ENCODE measurements at regions not wholly inside any gene's neighbourhood (a gene's known extent, or its start where the extent isn't known, plus 50 kb on each side); places are given as distances from the start of the nearest gene placed in this dataset.

DNA sequence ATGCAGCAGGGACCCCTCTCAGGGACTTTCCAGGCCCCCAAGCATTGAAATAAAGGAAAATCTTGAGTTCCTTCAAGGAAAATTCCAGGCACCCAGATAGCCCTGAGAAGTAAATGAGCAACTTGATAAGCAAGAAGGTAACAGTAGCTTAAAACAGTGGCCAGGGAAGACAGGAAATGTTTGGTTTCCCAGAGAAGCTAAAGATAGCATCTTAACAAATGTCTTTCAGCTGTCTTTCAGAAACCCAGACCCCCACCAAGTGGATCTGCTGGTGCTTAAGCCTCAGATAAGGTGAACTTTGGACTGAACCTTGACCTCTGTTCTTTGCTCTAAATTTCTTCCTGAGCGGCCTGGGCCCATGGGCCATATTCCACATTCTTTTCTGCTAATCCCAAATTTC lies 117.8 kb upstream of the CST7 start:
- intact Hi-C loops (cut with DNase I; ENCODE audit: low total_unique reads) = no loop called here
- Histone ChIP-seq H3K27me3 (no peaks in the 10 kb centered on the region), H3K36me3 (no peaks in the 10 kb centered on the region), H3K4me1 (no peaks in the 10 kb centered on the region), H3K9me3 (no peaks in the 10 kb centered on the region), H3K27ac (no peak overlapping the region), H3K4me3 (no peak overlapping the region)
- no peak for DNase-seq
- TF ChIP-seq, protein P1, sequence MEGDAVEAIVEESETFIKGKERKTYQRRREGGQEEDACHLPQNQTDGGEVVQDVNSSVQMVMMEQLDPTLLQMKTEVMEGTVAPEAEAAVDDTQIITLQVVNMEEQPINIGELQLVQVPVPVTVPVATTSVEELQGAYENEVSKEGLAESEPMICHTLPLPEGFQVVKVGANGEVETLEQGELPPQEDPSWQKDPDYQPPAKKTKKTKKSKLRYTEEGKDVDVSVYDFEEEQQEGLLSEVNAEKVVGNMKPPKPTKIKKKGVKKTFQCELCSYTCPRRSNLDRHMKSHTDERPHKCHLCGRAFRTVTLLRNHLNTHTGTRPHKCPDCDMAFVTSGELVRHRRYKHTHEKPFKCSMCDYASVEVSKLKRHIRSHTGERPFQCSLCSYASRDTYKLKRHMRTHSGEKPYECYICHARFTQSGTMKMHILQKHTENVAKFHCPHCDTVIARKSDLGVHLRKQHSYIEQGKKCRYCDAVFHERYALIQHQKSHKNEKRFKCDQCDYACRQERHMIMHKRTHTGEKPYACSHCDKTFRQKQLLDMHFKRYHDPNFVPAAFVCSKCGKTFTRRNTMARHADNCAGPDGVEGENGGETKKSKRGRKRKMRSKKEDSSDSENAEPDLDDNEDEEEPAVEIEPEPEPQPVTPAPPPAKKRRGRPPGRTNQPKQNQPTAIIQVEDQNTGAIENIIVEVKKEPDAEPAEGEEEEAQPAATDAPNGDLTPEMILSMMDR (IDR thresholded peaks at IDR 0.05) = no peak

DNA sequence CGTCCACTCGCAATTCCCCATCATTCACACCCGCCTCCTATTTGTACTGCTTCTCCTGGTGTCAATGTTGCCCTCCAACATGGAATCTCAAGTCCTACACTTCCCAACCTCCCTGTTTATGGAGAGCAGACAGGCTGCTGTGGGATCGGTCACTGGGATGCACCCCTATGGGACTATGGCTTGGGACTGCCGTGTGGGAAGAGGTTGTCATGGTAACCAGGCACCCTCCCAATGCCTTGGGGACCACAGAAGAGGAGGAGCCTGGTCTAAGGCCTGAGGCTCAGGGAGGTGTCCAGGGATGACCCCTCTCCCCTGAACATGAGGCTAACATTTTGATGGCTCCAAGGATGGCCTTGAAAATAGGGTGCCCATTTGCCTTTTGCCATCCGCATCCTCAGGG lies 116.6 kb upstream of the CST7 start:
- H3K27ac ChIP-seq = no peak overlapping the region
- H3K9me3 ChIP-seq = no peaks in the 10 kb centered on the region
- no peaks in the 10 kb centered on the region for H3K4me1 ChIP-seq
- no peak overlapping the region for H3K4me3 ChIP-seq
- TF ChIP-seq, protein P1 (IDR thresholded peaks at IDR 0.05) = no peak
- intact Hi-C loops (cut with DNase I; ENCODE audit: low total_unique reads) = no loop called here
- no peaks in the 10 kb centered on the region for H3K27me3 ChIP-seq
- no peaks in the 10 kb centered on the region for H3K36me3 ChIP-seq
- no peak for DNase-seq

DNA sequence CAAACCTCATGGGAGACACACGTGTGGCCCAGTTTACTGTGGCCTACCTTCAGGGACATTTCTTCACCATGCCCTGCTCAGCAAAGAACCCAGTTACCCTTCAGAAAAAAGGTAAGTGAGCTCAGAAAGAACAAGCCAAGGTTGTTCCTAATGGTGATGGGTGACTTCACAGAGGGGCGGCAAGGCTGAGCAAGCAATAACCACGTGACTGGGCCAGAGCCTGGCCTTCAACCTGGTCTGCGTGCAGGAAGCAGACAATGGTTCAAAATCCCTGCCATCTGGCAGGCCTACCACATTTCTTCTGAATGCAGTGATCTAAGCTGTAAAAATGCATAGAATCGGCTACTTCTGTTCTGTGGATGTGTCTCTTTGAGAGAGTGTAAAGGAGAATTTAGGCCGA lies 115.5 kb upstream of the CST7 start:
- intact Hi-C loops (cut with DNase I; ENCODE audit: low total_unique reads) = no loop called here
- Histone ChIP-seq H3K4me1 (no peaks in the 10 kb centered on the region), H3K27ac (no peak overlapping the region), H3K4me3 (no peak overlapping the region), H3K9me3 (no peaks in the 10 kb centered on the region), H3K36me3 (no peaks in the 10 kb centered on the region), H3K27me3 (no peaks in the 10 kb centered on the region)
- DNase-seq = no peak
- TF ChIP-seq, protein P1 (IDR thresholded peaks at IDR 0.05) = no peak

DNA sequence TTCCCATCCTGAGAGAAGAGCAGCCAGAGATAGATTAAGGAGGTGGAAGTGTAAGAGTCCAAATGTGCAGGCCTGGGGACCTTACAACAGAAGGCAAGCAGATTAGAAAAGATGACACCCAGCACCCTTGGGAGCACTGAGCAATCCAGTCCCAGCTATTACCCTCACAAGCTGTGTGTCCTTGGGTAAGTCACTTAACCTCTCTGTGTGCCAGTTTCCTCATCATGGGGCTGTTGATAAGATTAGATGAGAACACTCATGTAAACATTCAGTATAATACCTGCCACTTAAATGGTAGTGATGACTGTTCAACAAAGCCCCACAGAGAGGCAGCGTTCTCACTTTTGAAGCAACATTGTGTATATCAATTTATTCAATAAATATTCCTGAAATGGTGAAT lies 114.8 kb upstream of the CST7 start:
- intact Hi-C loops (cut with DNase I; ENCODE audit: low total_unique reads) = no loop called here
- TF ChIP-seq, protein P1 (IDR thresholded peaks at IDR 0.05) = no peak
- Histone ChIP-seq H3K4me3 (no peak overlapping the region), H3K36me3 (no peaks in the 10 kb centered on the region), H3K4me1 (no peaks in the 10 kb centered on the region), H3K9me3 (no peaks in the 10 kb centered on the region), H3K27ac (no peak overlapping the region), H3K27me3 (no peaks in the 10 kb centered on the region)
- no peak for DNase-seq

DNA sequence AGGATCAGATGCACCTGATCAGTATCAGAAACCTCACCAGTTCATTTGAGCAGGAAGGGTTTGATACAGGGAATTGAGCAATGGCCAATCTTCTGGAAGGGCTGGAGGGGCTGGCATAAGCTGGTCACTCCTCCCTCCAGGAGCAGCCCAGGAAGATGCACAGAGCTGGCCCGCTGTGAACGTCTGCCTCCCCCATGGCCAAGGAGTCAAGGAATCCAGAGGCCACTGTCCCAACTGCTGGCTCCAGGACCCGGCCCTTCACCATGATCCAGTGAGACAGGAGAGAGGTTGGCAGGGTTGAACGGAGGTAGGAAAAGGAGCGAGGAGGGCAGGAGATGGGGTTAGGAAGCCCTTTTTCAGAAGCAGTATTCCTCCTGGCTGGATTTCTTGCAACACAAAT lies 113.9 kb upstream of the CST7 start:
- intact Hi-C loops (cut with DNase I; ENCODE audit: low total_unique reads) = no loop called here
- Histone ChIP-seq H3K4me3 (no peak overlapping the region), H3K27me3 (no peaks in the 10 kb centered on the region), H3K9me3 (no peaks in the 10 kb centered on the region), H3K27ac (no peak overlapping the region), H3K36me3 (no peaks in the 10 kb centered on the region), H3K4me1 (no peaks in the 10 kb centered on the region)
- no peak for DNase-seq
- TF ChIP-seq, protein P1 (IDR thresholded peaks at IDR 0.05) = no peak

DNA sequence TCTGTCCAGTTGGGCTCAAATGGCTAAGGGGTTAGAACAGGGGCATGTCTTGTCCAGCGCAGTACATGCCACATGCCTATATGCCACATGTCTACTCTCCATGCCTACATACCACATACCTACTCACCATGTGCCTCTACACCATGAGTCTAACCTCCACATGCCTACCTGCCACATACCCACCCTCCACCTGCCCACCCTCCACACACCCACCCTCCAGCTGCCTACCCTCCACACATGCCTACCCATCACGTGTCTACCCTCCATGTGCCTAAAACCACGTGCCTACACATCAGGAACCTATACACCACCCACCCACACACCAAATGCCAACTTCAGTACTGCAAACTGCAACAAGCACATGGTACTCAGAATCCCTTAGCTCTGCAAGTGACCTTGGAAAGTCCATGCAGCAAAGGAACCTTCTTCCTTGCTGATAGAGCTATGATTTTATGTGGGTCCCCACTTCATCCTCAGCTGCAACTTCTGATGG lies 113.0 kb upstream of the CST7 start:
- DNase-seq = no peak

More for the DNA sequence above, 113.0 kb upstream of the CST7 start:
- Histone ChIP-seq H3K9me3 (no peaks in the 10 kb centered on the region), H3K27me3 (no peaks in the 10 kb centered on the region), H3K27ac (no peak overlapping the region), H3K4me1 (no peaks in the 10 kb centered on the region), H3K36me3 (no peaks in the 10 kb centered on the region), H3K4me3 (no peak overlapping the region)
- TF ChIP-seq, protein P1 (IDR thresholded peaks at IDR 0.05) = no peak
- intact Hi-C loops (cut with DNase I; ENCODE audit: low total_unique reads) = no loop called here
